Hematopoietic multipotent progenitor cell (in vitro differentiated cells): ENCODE measurements at regions not wholly inside any gene's neighbourhood (a gene's known extent, or its start where the extent isn't known, plus 50 kb on each side); places are given as distances from the start of the nearest gene placed in this dataset.

Experiments used
- DNase-seq, 3 donors: peaks; one replicate each; pipeline ENCODE4 v3.0.0-alpha.2; 2011 to 2015; ENCODE audit warnings: low read depth in 2 of 3, low spot score in 2 of 3

DNA sequence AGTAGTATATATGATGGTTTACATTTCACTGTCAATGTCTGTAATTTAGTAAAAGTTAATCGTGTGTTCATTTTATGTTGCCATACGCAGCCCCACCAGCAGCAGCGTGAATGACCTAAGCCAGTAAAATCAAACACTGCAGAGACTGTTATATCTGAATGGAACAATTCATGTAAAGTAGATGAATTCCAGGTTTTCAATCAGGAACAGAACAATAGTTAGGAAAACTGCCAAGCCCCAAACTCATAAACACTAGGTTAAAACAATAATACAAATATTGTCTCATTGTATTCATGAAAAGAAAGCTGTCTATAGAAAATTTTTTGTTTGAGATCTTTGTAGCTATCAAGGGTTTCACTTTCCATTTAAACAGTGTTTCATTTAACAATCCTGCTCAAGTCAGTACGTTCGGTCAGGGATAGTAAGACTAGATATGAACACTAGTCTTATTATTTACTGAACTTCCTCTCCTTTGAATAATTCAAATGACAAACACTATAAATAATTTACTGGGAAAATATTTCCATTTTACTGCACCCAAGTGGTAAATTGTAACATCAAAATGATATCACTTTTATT is 256.8 kb upstream of the FLRT2 start:
- DNase-seq: no peak

GRCh38 chr14:85273952-85274351 is 256.0 kb upstream of the FLRT2 start:
- DNase-seq: no peak

DNA sequence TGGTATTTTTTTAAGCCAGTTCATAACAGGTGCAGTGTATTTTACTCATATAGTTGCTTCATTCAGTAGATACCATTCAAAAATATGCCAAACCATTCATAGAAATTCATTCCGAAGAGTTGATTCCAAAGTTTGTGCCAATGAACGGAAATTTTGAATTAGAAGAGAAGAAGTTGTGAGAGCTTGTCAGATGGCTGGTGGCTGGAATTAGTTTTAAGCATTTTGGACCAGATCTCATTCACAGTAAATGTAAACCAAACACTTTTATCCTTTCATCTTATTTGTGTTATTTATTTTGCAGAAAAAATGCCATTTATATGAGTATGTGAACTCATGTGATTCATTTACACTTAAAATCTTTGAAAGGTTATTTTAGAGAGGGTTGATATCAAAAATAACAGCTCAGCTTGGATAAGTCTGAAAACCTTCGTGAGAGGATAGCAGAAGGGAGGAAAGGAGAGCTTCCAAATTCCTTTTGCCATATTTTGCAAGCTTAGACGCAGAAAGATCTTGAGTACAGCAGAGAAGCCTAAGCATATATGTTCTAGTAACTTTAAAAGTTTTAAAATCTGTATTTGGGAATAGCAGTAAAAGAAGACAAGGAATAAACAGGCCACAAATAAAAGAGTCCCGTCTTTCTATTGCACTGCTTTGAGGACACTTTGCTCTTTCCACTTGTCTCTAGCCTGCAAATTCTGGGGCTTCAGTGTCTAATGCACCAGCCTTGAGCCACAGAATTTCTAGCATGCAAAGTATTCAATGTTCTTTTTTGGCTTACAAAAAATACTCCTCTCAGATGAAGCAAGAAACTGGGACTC is 253.6 kb upstream of the FLRT2 start:
- DNase-seq: no peak

- no peak for DNase-seq
Observed at GRCh38 chr14:85276979-85277228, 253.0 kb upstream of the FLRT2 start.

- no peak for DNase-seq
Observed at GRCh38 chr14:85279407-85279806, 250.5 kb upstream of the FLRT2 start.

GRCh38 chr14:85280074-85280473 is 249.9 kb upstream of the FLRT2 start:
- no peak for DNase-seq

DNA sequence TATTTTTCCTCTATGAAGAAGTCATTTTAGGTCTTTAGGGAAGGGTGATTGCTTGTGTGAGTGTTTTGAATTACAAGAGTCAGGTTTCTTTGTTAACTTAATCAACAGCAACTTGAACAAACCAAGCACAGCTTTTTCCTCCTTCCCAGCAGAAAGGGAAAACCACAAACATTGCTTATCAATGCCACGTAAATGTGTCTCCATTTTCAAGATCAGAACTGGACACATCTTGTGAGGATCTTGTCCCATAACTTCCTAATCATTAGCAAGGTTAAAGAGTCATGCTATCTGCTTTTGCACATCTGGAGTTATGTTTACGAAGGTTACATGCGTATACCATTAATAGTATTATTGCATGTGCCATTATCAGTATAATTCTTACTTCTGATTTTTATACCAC is 248.0 kb upstream of the FLRT2 start:
- DNase-seq: no peak

GRCh38 chr14:85288041-85288440 is 241.9 kb upstream of the FLRT2 start:
- DNase-seq: no peak

- DNase-seq: no peak
Observed at GRCh38 chr14:85291731-85292130, 238.2 kb upstream of the FLRT2 start.

DNA sequence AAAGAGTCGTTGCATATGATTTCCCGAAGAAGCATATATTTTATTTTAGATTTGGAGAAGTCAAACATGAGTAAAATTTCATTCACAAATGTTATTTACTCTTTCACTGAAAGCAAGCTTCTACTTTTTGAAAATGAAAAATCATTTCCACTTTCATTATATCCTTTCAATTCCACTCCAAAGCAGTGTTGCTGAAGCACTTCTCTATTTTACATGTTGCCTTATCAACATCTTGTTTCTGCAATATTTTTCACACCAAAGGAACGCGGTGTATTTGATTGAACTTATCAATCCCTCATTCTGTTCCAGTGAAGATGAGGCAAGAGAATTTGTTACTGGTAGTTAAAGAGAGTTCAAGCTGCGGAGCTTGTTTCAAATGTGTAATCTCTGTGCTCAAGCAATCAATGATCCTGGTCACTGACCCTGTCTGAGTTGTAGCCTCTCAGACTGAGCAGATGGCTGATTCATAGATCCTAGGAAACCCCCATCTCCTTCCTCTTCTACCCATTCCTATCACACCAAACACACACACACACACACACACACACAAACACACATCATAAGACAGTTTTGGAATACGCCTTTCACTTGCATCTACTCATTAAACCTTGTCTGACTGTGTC is 236.2 kb upstream of the FLRT2 start:
- peak in 1 of 3 donors; percentile 40 for DNase-seq

DNA sequence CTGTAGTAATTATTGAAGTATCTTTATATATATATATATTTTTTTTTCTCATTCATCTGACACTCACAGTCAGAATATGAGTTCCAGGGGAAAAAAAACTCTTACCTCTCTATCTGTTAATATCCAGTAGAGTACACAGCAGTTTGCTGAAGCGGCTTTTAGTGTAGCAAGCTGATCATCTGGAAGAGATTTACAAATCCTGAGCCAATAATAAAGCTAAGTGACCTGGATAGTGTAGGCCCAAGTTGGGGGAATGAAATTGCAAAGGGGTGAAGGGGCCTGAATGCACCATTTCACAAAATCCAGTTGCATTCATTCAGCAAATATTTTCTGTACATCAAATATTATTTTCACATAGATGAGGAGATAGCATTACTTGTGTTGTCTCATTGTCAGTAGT is 234.6 kb upstream of the FLRT2 start:
- DNase-seq: no peak

DNA sequence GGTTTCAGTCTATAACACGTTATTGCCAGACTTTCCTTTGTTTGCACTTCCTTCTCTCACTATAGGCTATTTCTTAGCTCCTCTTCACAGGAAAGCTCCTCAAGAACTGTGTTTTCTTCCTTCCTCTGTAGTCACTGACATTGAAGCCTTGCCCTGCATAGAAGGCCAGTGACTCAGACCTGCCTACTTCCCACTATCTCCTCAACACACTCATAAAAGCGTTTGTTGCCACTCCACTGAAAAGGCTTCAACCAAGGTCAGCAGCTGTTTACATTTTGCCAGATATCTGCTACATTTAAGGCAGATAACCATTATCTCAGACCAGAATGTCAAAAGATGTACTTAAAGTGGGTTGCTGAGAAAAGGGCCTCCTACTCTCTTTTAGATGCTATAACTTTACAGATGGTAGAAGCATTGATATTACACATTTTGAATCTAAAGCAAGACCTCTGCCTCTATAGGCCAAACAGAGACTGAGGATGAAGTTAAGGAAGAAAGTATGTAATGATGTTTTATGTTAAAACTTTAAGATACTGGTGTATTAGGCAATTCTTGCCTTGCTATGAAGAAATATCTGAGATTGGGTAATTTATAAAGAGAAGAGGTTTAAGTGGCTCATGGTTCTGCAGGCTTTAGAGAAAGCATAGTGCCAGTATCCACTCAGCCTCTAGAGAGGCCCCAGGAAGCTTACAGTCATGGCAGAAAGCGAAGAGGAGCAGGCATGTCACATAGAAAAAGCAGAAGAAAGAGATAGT is 233.3 kb upstream of the FLRT2 start:
- peak in 1 of 3 donors; percentile 24 for DNase-seq

GRCh38 chr14:85300107-85300506 is 229.8 kb upstream of the FLRT2 start:
- no peak for DNase-seq

DNA sequence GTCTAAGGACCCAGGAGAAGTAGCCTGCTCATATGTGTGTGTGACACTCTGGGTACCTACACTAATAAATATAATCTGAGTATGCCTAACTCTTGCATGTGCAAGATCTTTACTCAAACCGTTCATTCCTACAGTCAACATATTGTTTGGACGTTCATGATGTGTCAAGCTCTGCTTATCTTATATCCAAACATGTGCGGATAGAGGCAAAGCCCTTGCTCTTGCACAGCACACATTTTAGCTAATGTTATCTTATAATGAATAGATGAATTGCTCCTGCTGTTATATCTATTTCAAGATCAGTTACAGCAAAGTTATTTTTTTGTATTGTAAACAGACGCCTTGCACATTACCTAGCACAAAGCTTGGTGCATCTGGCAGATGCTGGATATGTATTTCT is 228.4 kb upstream of the FLRT2 start:
- no peak for DNase-seq

DNA sequence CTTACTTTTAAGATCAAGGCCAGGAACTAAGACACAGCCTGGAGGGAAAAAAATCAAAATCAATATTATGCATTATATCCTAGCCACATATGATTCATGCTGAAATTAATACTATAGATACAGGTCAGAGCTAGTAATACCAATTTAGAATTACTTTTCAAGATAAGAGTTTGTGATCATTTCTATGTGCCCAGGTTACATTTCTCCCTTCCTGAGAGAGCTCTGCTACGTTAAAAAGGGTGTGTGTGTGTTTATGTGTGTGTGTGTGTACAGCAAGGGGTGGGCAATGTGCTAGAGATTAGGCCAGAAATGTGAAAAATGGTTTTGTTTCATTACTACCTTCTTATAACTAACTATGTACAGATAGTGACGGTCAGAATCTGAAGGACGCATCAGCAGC is 223.9 kb upstream of the FLRT2 start:
- DNase-seq: no peak

GRCh38 chr14:85308531-85309300 is 221.2 kb upstream of the FLRT2 start:
- DNase-seq: peak in 2 of 3 donors; percentile 63 to 89

DNA sequence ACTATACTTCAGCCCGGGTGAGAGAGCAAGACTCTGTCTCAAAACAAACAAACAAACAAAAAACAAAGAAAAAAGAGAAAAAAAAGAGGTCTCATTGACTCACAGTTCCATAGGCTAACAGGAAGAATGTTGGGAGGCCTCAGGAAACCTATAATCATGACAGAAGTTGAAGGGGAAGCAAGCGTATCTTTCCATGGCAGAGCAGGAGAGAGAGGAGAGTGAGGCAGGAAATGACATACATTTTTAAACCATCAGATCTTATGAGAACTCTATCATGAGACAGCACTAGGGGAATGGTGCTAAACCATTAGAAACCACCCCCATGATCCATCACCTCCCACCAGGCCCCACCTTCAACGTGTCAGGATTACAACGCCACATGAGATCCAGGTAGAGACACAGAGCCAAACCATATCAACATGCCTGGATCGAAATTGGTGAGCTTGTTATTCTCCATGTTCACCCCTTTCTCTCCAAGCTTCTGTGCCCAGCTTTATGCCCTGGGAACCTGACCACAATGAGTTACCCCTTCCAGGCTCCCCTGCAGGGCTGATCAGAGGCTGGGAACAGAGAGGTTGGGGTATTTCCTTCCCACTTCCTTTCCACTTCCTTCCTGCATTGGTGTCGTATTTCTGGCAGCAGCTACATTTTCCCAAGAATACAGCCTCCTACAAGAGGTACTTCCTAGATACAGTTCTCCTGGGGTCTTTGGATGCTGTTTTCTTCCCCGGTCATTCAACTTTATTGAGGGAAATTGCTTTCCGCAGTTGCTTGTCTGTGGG is 219.3 kb upstream of the FLRT2 start:
- DNase-seq: no peak

DNA sequence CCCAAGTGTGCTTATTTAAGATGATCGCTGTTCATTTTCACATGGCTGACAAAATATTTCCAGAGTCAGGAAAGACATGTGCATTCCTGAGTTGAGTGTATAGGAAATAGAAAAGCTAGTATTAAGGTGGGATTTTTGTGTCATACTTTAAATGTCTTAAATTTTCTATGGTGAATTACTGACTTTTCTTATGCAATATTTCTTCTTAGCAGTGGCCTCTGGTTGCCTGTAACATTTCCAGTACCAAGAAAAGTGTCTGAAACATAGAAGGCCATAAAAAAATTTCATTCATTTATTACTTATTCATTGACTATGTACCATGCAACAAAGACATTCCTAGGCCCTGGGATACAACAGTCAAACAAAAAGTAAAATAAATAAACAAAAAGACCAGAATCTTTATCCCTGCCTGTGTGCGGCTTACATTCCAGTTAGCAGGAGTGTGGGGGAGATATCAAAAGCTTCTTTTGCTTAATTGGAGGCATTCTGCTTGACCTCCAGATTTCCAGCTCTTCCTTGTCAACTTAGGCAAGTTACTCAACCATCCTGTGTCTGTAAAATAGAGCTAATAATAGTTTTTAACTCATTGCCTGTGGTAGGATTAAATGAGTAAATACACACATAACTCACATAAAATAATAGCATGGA is 216.3 kb upstream of the FLRT2 start:
- no peak for DNase-seq

DNA sequence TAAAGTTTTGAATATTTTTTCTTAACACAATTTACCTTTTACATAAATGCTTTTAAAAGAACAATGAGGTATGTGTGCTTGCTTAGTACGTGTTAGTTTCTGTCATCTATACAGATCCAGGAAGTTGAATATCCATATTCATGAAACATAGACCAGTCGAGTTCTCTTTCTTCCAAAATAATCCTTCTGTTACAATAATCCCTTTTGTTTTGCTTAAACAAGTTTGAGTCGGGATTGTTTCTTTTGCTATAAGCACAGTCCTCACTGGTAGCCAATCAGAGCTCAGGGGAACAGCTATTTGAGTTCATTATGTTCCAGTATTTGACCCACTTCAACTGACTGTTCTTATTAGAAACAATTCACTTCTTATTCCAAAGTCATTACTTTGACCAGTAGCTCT is 214.7 kb upstream of the FLRT2 start:
- DNase-seq: no peak
